ENCODE measurements at regions not wholly inside any gene's neighbourhood (a gene's known extent, or its start where the extent isn't known, plus 50 kb on each side); places are given as distances from the start of the nearest gene placed in this dataset.

- TF ChIP-seq CTCF (IDR thresholded peaks at IDR 0.05; ENCODE audit: low read depth, low read length) (no peak), MYC (IDR thresholded peaks at IDR 0.05; ENCODE audit: low read depth, low read length) (no peak), POLR2A (IDR thresholded peaks at IDR 0.05; ENCODE audit: extremely low read depth, insufficient read length) (no peak), MAX (IDR thresholded peaks at IDR 0.05; ENCODE audit: low read depth, low read length) (no peak)
These were observed 62.5 kb upstream of the DMRTB1 start for GRCh38 chr1:53396573-53397268.

Measured in NB4 (cell line).